ENCODE measurements at regions not wholly inside any gene's neighbourhood (a gene's known extent, or its start where the extent isn't known, plus 50 kb on each side); places are given as distances from the start of the nearest gene placed in this dataset.

- TF ChIP-seq, protein P1, sequence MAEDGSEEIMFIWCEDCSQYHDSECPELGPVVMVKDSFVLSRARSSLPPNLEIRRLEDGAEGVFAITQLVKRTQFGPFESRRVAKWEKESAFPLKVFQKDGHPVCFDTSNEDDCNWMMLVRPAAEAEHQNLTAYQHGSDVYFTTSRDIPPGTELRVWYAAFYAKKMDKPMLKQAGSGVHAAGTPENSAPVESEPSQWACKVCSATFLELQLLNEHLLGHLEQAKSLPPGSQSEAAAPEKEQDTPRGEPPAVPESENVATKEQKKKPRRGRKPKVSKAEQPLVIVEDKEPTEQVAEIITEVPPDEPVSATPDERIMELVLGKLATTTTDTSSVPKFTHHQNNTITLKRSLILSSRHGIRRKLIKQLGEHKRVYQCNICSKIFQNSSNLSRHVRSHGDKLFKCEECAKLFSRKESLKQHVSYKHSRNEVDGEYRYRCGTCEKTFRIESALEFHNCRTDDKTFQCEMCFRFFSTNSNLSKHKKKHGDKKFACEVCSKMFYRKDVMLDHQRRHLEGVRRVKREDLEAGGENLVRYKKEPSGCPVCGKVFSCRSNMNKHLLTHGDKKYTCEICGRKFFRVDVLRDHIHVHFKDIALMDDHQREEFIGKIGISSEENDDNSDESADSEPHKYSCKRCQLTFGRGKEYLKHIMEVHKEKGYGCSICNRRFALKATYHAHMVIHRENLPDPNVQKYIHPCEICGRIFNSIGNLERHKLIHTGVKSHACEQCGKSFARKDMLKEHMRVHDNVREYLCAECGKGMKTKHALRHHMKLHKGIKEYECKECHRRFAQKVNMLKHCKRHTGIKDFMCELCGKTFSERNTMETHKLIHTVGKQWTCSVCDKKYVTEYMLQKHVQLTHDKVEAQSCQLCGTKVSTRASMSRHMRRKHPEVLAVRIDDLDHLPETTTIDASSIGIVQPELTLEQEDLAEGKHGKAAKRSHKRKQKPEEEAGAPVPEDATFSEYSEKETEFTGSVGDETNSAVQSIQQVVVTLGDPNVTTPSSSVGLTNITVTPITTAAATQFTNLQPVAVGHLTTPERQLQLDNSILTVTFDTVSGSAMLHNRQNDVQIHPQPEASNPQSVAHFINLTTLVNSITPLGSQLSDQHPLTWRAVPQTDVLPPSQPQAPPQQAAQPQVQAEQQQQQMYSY (CRISPR knock-in tag; IDR thresholded peaks at IDR 0.05) = no peak
- no peak for TF ChIP-seq CREM (CRISPR knock-in tag; IDR thresholded peaks at IDR 0.05)
- TF ChIP-seq TEAD1 (CRISPR knock-in tag; IDR thresholded peaks at IDR 0.05) = no peak
Measured at GRCh38 chr14:46230540-46230939, 421.0 kb downstream of the RPL10L start (continued).

DNA sequence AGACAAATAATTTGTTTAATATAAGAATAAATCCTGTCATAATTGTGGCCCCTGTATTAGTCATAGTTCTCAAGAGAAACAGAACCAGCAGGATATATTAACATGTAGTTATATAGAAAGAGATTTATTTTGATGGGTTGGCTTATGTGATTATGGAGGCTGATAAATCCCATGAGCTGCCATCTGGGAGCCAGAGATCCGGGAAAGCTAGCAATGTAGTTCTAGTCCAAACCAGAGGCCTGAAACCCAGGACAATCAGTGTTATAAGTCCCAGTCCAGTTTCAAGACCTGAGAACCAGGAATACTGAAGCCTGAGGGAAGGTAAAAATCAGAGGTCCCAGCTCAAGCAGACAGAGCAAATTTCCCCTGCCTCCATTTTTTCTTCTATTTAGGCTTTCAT lies 435.8 kb downstream of the RPL10L start:
- Mint-ChIP-seq H3K27me3 (ENCODE audit: low read depth) (no peaks in the 10 kb centered on the region; the same call in 1 of the 2 replicates), H3K4me1 (no peaks in the 10 kb centered on the region), H3K9me3 (peaks cover 10% of the 10 kb centered on the region; the same call in 1 of the 2 replicates), H3K36me3 (no peaks in the 10 kb centered on the region), H3K27ac (no peak overlapping the region), H3K4me3 (no peak overlapping the region)
- ChIA-PET POLR2A (no interaction called here), CTCF (no interaction called here)
- ATAC-seq (no peak), DNase-seq (ENCODE audit: low spot score) (no peak)
- TF ChIP-seq ERG (CRISPR knock-in tag; IDR thresholded peaks at IDR 0.05) (no peak), ZNF121 (CRISPR knock-in tag; IDR thresholded peaks at IDR 0.05) (no peak), NR3C1 (CRISPR knock-in tag; conservative IDR thresholded peaks at IDR 0.05; ENCODE audit: low read depth) (no peak), SMAD3 (CRISPR knock-in tag; IDR thresholded peaks at IDR 0.05; ENCODE audit: borderline replicate concordance) (no peak), NR1H2 (CRISPR knock-in tag; IDR thresholded peaks at IDR 0.05) (no peak), ESRRA (CRISPR knock-in tag; IDR thresholded peaks at IDR 0.05; ENCODE audit: borderline replicate concordance) (no peak), NFATC4 (CRISPR knock-in tag; IDR thresholded peaks at IDR 0.05) (no peak), PREB (CRISPR knock-in tag; IDR thresholded peaks at IDR 0.05; ENCODE audit: borderline replicate concordance) (no peak), PRRX2 (CRISPR knock-in tag; IDR thresholded peaks at IDR 0.05) (no peak), JAZF1 (CRISPR knock-in tag; IDR thresholded peaks at IDR 0.05) (no peak), NR2C2 (CRISPR knock-in tag; IDR thresholded peaks at IDR 0.05) (no peak), HMGXB4 (CRISPR knock-in tag; IDR thresholded peaks at IDR 0.05) (no peak), MAX (CRISPR knock-in tag; IDR thresholded peaks at IDR 0.05) (no peak), ETV6 (CRISPR knock-in tag; IDR thresholded peaks at IDR 0.05) (no peak), CREM (CRISPR knock-in tag; IDR thresholded peaks at IDR 0.05) (no peak), STAT6 (CRISPR knock-in tag; conservative IDR thresholded peaks at IDR 0.05; ENCODE audit: low read depth) (no peak), ZNF138 (CRISPR knock-in tag; conservative IDR thresholded peaks at IDR 0.05) (no peak)
- TF ChIP-seq, protein P2, sequence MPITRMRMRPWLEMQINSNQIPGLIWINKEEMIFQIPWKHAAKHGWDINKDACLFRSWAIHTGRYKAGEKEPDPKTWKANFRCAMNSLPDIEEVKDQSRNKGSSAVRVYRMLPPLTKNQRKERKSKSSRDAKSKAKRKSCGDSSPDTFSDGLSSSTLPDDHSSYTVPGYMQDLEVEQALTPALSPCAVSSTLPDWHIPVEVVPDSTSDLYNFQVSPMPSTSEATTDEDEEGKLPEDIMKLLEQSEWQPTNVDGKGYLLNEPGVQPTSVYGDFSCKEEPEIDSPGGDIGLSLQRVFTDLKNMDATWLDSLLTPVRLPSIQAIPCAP (CRISPR knock-in tag; IDR thresholded peaks at IDR 0.05) = no peak
- TF ChIP-seq, protein P3, sequence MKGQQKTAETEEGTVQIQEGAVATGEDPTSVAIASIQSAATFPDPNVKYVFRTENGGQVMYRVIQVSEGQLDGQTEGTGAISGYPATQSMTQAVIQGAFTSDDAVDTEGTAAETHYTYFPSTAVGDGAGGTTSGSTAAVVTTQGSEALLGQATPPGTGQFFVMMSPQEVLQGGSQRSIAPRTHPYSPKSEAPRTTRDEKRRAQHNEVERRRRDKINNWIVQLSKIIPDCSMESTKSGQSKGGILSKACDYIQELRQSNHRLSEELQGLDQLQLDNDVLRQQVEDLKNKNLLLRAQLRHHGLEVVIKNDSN (CRISPR knock-in tag; IDR thresholded peaks at IDR 0.05) = no peak
